Testis (tissue), 2 donors: ENCODE measurements at regions not wholly inside any gene's neighbourhood (a gene's known extent, or its start where the extent isn't known, plus 50 kb on each side); places are given as distances from the start of the nearest gene placed in this dataset.

Experiments used
- CTCF ChIP-seq, 3 experiments: fragments of 450-650 bp in 2 of 3; fragments of 200-600 bp in 1 of 3; sonication (generic) in 1 of 3; IDR thresholded peaks; one replicate each; pipeline ENCODE4 v1.5.1; 2016 to 2019; ENCODE audit warnings: antibody characterized with exemption in 3 of 3, mild to moderate bottlenecking in 2 of 3, moderate library complexity in 1 of 3
- POLR2A ChIP-seq: fragments of 450-650 bp; IDR thresholded peaks from one replicate; pipeline ENCODE4 v1.6.1; 2017; ENCODE audit warnings: antibody characterized with exemption, mild to moderate bottlenecking, moderate library complexity

GRCh38 chr20:39676857-39677391, 714.8 kb downstream of the DHX35 start:
- TF ChIP-seq POLR2A (no peak), CTCF (IDR thresholded peaks at IDR 0.05) (no peak)
